Activated B cell treated with CpG ODN at 0.5 μM for 24 hours (primary cell): ENCODE measurements at regions not wholly inside any gene's neighbourhood (a gene's known extent, or its start where the extent isn't known, plus 50 kb on each side); places are given as distances from the start of the nearest gene placed in this dataset.

Source experiments
- ATAC-seq: fragments of 200-7000 bp; cut with Tn5 transposase; one replicate; pipeline ENCODE4 v1.10.0; 2021; ENCODE audit warnings: low read depth, mild to moderate bottlenecking, moderate library complexity
- CTCF ChIA-PET: fragments of 350-600 bp; sonication (Branson Sonifier 250); formaldehyde crosslinking; loops from one replicate; lab custom pipeline; 2021; ENCODE audit warnings: antibody characterized with exemption; lab: Charles Lee
- POLR2A ChIA-PET: fragments of 350-600 bp; sonication (Branson Sonifier 250); formaldehyde crosslinking; loops from one replicate; lab custom pipeline; 2021; ENCODE audit warnings: antibody characterized with exemption; lab: Charles Lee
- DNase-seq: peaks from one replicate; pipeline ENCODE4 v3.0.0; 2022
- H3K27ac Mint-ChIP-seq: one replicate; pipeline ENCODE4 v1.8.0; 2020; ENCODE audit warnings: mixed read lengths
- H3K27me3 Mint-ChIP-seq: one replicate; pipeline ENCODE4 v1.8.0; 2021; ENCODE audit warnings: mixed read lengths
- H3K36me3 Mint-ChIP-seq: one replicate; pipeline ENCODE4 v1.8.0; 2021; ENCODE audit warnings: low read depth, mixed read lengths
- H3K4me1 Mint-ChIP-seq: one replicate; pipeline ENCODE4 v1.8.0; 2021; ENCODE audit warnings: mixed read lengths
- H3K4me3 Mint-ChIP-seq: one replicate; pipeline ENCODE4 v1.8.0; 2020; ENCODE audit warnings: mild to moderate bottlenecking, mixed read lengths
- H3K9me3 Mint-ChIP-seq: one replicate; pipeline ENCODE4 v1.8.0; 2020; ENCODE audit warnings: mixed read lengths
- intact Hi-C: fragments of 100-400 bp; cut with micrococcal nuclease; formaldehyde crosslinking; loops from one replicate; pipeline ENCODE4 v1.15.1; 2024
- TF ChIP-seq, protein P1 (sequence below): fragments of 200-600 bp; IDR thresholded peaks from one replicate; pipeline ENCODE4 v1.8.0; 2022; ENCODE audit warnings: antibody characterized with exemption, mild to moderate bottlenecking

DNA sequence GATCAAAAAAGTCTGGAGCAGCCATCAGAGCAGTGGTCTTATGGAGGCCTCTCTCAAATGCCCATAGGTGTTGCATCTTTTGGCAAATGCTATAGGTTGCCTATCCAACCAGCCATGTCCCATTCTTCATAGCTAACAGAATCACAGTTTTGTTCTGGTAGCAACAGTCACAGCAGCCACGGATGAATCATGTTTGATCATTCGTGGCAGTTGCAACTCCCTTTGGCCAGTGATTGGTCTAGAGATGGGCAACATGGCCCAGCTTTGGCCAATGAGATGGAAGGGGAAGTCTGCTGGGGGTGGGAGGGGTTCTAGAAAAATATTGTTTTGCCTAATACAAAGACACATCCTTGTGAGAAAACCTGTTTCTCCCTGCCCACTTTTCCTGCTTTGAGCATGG lies 50.3 kb upstream of the PPP2R3A start:
- Mint-ChIP-seq H3K36me3 (no peaks in the 10 kb centered on the region), H3K4me3 (no peak overlapping the region), H3K4me1 (no peaks in the 10 kb centered on the region), H3K9me3 (no peaks in the 10 kb centered on the region), H3K27ac (no peak overlapping the region), H3K27me3 (peaks cover 4% of the 10 kb centered on the region)
- intact Hi-C loops: loop anchor here (5.0 kb wide), 1 partner anchor 127 kb away; no protein-coding TSS in a partner anchor
- no peak for ATAC-seq
- CTCF ChIA-PET: no interaction called here
- no peak for DNase-seq
- TF ChIP-seq, protein P1, sequence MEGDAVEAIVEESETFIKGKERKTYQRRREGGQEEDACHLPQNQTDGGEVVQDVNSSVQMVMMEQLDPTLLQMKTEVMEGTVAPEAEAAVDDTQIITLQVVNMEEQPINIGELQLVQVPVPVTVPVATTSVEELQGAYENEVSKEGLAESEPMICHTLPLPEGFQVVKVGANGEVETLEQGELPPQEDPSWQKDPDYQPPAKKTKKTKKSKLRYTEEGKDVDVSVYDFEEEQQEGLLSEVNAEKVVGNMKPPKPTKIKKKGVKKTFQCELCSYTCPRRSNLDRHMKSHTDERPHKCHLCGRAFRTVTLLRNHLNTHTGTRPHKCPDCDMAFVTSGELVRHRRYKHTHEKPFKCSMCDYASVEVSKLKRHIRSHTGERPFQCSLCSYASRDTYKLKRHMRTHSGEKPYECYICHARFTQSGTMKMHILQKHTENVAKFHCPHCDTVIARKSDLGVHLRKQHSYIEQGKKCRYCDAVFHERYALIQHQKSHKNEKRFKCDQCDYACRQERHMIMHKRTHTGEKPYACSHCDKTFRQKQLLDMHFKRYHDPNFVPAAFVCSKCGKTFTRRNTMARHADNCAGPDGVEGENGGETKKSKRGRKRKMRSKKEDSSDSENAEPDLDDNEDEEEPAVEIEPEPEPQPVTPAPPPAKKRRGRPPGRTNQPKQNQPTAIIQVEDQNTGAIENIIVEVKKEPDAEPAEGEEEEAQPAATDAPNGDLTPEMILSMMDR: no peak
- POLR2A ChIA-PET: no interaction called here
